HepG2 (cell line): ENCODE measurements at regions not wholly inside any gene's neighbourhood (a gene's known extent, or its start where the extent isn't known, plus 50 kb on each side); places are given as distances from the start of the nearest gene placed in this dataset.

Source experiments
- ATAC-seq: fragments of 200-7000 bp; cut with Tn5 transposase; 3 replicates; pipeline ENCODE4 v1.9.1; 2020; ENCODE audit warnings: mild to moderate bottlenecking, moderate library complexity
- BruUV-seq: library from RNA; stranded (reverse); fragments of 400-500 nt; replicated peaks from 2 replicates; lab custom pipeline; 2021; lab: Mats Ljungman, UMichigan
- CTCF ChIA-PET: fragments of 300-600 bp; formaldehyde crosslinking; extraction: SDS; loops from one replicate; lab custom pipeline; 2021; ENCODE audit warnings: low total read pairs, inconsistent platforms, low intra/inter-chr PET ratio; lab: Yijun Ruan, JAX
- POLR2A ChIA-PET: fragments of 350-600 bp; sonication (Branson Sonifier 250); formaldehyde crosslinking; loops from one replicate; lab custom pipeline; 2020; ENCODE audit warnings: antibody characterized with exemption, inconsistent platforms; lab: Yijun Ruan, JAX
- DNase-seq: peaks from one replicate; pipeline ENCODE4 v3.0.0-alpha.2; 2015; ENCODE audit warnings: low spot score
- FAIRE-seq: peaks from 3 replicates; lab custom pipeline; 2011; peaks lifted over from hg19 to GRCh38; lab: Jason Lieb, UNC
- H2AFZ ChIP-seq: one replicate; pipeline ENCODE4 v1.6.1; 2011; ENCODE audit warnings: low read length, inconsistent platforms
- H3K27ac ChIP-seq: fragments of 300-600 bp; 3 replicates; pipeline ENCODE4 v1.8.0; 2011; ENCODE audit warnings: mixed run types, mild to moderate bottlenecking, mixed read lengths, low read length, inconsistent platforms; ENCODE audit not compliant: insufficient read depth; ENCODE audit errors: extremely low read length
- H3K27me3 ChIP-seq, 2 experiments: fragments of 200-600 bp in 1 of 2; 2 replicates in 1 of 2; 3 replicates in 1 of 2; pipeline versions ENCODE4 v1.6.0 to v1.8.0; 2011; ENCODE audit warnings: low read length in 2 of 2, mild to moderate bottlenecking in 2 of 2, moderate library complexity in 2 of 2, inconsistent platforms in 1 of 2; ENCODE audit not compliant: insufficient read depth in 2 of 2, control insufficient read depth in 1 of 2
- H3K36me3 ChIP-seq, 2 experiments: fragments of 200-600 bp in 1 of 2; replicated peaks in 1 of 2; 2 replicates in 1 of 2; 3 replicates in 1 of 2; pipeline versions ENCODE4 v1.5.1 to v1.8.0; 2011; ENCODE audit warnings: low read length in 2 of 2, inconsistent platforms in 1 of 2; ENCODE audit not compliant: insufficient read depth in 2 of 2, control insufficient read depth in 1 of 2
- H3K4me1 ChIP-seq: 2 replicates; pipeline ENCODE4 v1.5.1; 2012; ENCODE audit warnings: low read length, inconsistent platforms; ENCODE audit not compliant: insufficient read depth
- H3K4me2 ChIP-seq: 2 replicates; pipeline ENCODE4 v1.6.0; 2011; ENCODE audit warnings: low read depth, low read length, inconsistent platforms
- H3K4me3 ChIP-seq, 3 experiments: fragments of 200-600 bp in 1 of 3; sonication (generic), shearing (Covaris generic) in 1 of 3; replicated peaks in 1 of 3; 2 replicates each; pipeline ENCODE4 v1.5.1; 2011 to 2016; ENCODE audit warnings: low read length in 3 of 3, inconsistent platforms in 2 of 3, low read depth in 2 of 3, mild to moderate bottlenecking in 2 of 3, control low read depth in 1 of 3, mixed read lengths in 1 of 3; ENCODE audit not compliant: insufficient read depth in 1 of 3
- H3K79me2 ChIP-seq: one replicate; pipeline ENCODE4 v1.6.1; 2011; ENCODE audit warnings: low read length, inconsistent platforms; ENCODE audit not compliant: insufficient read depth
- H3K9ac ChIP-seq: 2 replicates; pipeline ENCODE4 v1.6.0; 2011; ENCODE audit warnings: mild to moderate bottlenecking, low read depth, low read length, inconsistent platforms; ENCODE audit not compliant: insufficient read depth
- H3K9me3 ChIP-seq: 2 replicates; pipeline ENCODE4 v1.5.1; 2012; ENCODE audit warnings: mild to moderate bottlenecking, low read length
- H4K20me1 ChIP-seq: 2 replicates; pipeline ENCODE4 v1.6.0; 2011; ENCODE audit warnings: inconsistent platforms, mild to moderate bottlenecking, low read length, moderate library complexity; ENCODE audit not compliant: insufficient read depth
- AGO2 ChIP-seq: fragments of 200-400 bp; formaldehyde crosslinking; optimal IDR thresholded peaks from 2 replicates; pipeline ENCODE3; 2017; ENCODE audit warnings: mild to moderate bottlenecking, low read depth, low read length, moderate library complexity
- ARID3A ChIP-seq: IDR thresholded peaks from 2 replicates; pipeline ENCODE4 v1.6.1; 2012; ENCODE audit warnings: low read depth, low read length, improper control_type of control experiment
- CC2D1A ChIP-seq: sonication (generic); formaldehyde crosslinking; IDR thresholded peaks from 2 replicates; pipeline ENCODE4 v1.8.1; 2023; ENCODE audit warnings: mild to moderate bottlenecking, missing genetic modification reagents
- CCAR2 ChIP-seq: fragments of 200-400 bp; formaldehyde crosslinking; optimal IDR thresholded peaks from 2 replicates; pipeline ENCODE3; 2018; ENCODE audit warnings: low read depth, mild to moderate bottlenecking, low read length, moderate library complexity
- CENPX ChIP-seq: sonication (generic); formaldehyde crosslinking; IDR thresholded peaks from 2 replicates; pipeline ENCODE4 v1.9.0; 2021; ENCODE audit warnings: mild to moderate bottlenecking, missing genetic modification reagents, moderate library complexity
- FIP1L1 ChIP-seq: fragments of 200-400 bp; formaldehyde crosslinking; IDR thresholded peaks from 2 replicates; pipeline ENCODE4 v1.6.1; 2018; ENCODE audit warnings: low read depth, mild to moderate bottlenecking, low read length, moderate library complexity, borderline replicate concordance; ENCODE audit not compliant: insufficient read depth
- GABPB1 ChIP-seq: IDR thresholded peaks from 2 replicates; pipeline ENCODE4 v1.6.1; 2016; ENCODE audit warnings: mild to moderate bottlenecking, missing genetic modification reagents, moderate library complexity, missing compliant biosample characterization
- HNRNPH1 ChIP-seq: fragments of 200-400 bp; formaldehyde crosslinking; optimal IDR thresholded peaks from 2 replicates; pipeline ENCODE3; 2017; ENCODE audit warnings: mild to moderate bottlenecking, low read depth, low read length
- NR2F6 ChIP-seq, 2 experiments: IDR thresholded peaks; 2 replicates each; pipeline ENCODE4 v1.6.1; 2016; ENCODE audit warnings: antibody characterized with exemption in 1 of 2, mild to moderate bottlenecking in 1 of 2
- POLR2A ChIP-seq, 2 experiments: IDR thresholded peaks; 2 replicates each; pipeline ENCODE4 v1.6.1; 2011; ENCODE audit warnings: low read depth in 2 of 2, low read length in 2 of 2, mild to moderate bottlenecking in 1 of 2, moderate library complexity in 1 of 2; ENCODE audit not compliant: insufficient read depth in 1 of 2
- TBX2 ChIP-seq: sonication (generic); formaldehyde crosslinking; IDR thresholded peaks from 2 replicates; pipeline ENCODE4 v1.5.0; 2020; ENCODE audit warnings: missing genetic modification reagents, mild to moderate bottlenecking, borderline replicate concordance
- ZC3H4 ChIP-seq: sonication (generic); formaldehyde crosslinking; IDR thresholded peaks from 2 replicates; pipeline ENCODE4 v1.4.0; 2020; ENCODE audit warnings: missing genetic modification reagents, borderline replicate concordance
- ZMYM2 ChIP-seq: sonication (generic); formaldehyde crosslinking; IDR thresholded peaks from 2 replicates; pipeline ENCODE4 v1.8.0; 2022; ENCODE audit warnings: mild to moderate bottlenecking, missing genetic modification reagents
- ZNF574 ChIP-seq: sonication (generic); formaldehyde crosslinking; IDR thresholded peaks from 2 replicates; pipeline ENCODE4 v1.4.0; 2020; ENCODE audit warnings: missing genetic modification reagents
- WGBS: methylation state at CpG from one replicate; pipeline ENCODE4 v1.1.6; 2017; ENCODE audit warnings: low lambda C conversion rate; 5-methylcytosine and 5-hydroxymethylcytosine counted together
- in situ Hi-C: cut with HindIII; loops from 2 replicates; pipeline ENCODE4 v1.10.0; 2017; ENCODE audit warnings: low pct_unique_long_range_greater_than_20kb; ENCODE audit not compliant: extremely low pct_ligation_motif_present
- intact Hi-C: fragments of 100-400 bp; cut with micrococcal nuclease; formaldehyde crosslinking; loops from one replicate; pipeline ENCODE4 v1.10.0; 2022; ENCODE audit not compliant: unreplicated experiment

GRCh38 chr7:81869670-81870069 lies 99.8 kb upstream of the HGF start (continued):
- TF ChIP-seq ARID3A = no peak
- TF ChIP-seq ZMYM2 = no peak
- no peak for TF ChIP-seq NR2F6 (IDR thresholded peaks at IDR 0.05)
- TF ChIP-seq NR2F6 (CRISPR knock-in tag; IDR thresholded peaks at IDR 0.05) = no peak
- no peak for TF ChIP-seq FIP1L1
- no peak for TF ChIP-seq CC2D1A

- Histone ChIP-seq H3K27me3 (peaks cover 0 to 1% of the 10 kb centered on the region in 2 experiments; a peak in 1 of 5 replicates), H3K27ac (no peak overlapping the region), H2AFZ (no peak overlapping the region), H3K9ac (no peak overlapping the region), H3K9me3 (no peaks in the 10 kb centered on the region), H3K4me3 (no peak overlapping the region), H4K20me1 (no peaks in the 10 kb centered on the region), H3K79me2 (no peaks in the 10 kb centered on the region), H3K36me3 (no peaks in the 10 kb centered on the region), H3K4me1 (no peaks in the 10 kb centered on the region), H3K4me2 (no peak overlapping the region)
- TF ChIP-seq ZC3H4 = no peak
- WGBS = 3% methylated on average over 1 of the region's 1 CpG
- DNase-seq = no peak
- in situ Hi-C loops = no loop called here
- no peak for ATAC-seq
- no TSS peak for BruUV-seq
- CTCF ChIA-PET = no interaction called here
- no peak for FAIRE-seq
- POLR2A ChIA-PET = no interaction called here
- intact Hi-C loops = no loop called here
Measured at GRCh38 chr7:81865754-81866153, 95.9 kb upstream of the HGF start.

DNA sequence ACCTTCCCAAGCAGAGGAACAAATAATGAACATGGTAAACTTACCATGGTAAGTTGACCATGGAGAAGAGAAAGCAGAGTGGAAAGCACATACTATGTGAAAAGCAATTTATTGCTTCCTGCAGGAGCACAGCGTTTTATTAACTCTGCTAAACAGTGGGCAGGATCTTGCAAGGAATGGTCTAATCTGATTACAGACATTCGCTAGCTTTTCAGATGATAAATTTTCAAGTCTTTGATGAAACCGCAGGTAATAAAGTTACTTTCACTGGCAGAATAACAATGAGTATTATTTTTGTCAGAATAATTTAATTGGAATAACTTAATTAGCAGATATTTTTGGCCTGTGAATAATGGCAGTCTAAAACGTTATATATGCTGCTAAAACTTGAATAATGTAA lies 89.6 kb upstream of the HGF start:
- FAIRE-seq (no peak), ATAC-seq (no peak), DNase-seq (no peak)
- no peaks in the 10 kb centered on the region for H3K27me3 ChIP-seq
- intact Hi-C loops (no loop called here), in situ Hi-C loops (no loop called here)
- no peak overlapping the region for H3K27ac ChIP-seq
- no peak overlapping the region for H3K4me3 ChIP-seq
- no peaks in the 10 kb centered on the region for H3K4me1 ChIP-seq
- no peak overlapping the region for H2AFZ ChIP-seq
- H3K36me3 ChIP-seq = no peaks in the 10 kb centered on the region
- no peak overlapping the region for H3K4me2 ChIP-seq
- POLR2A ChIA-PET = no interaction called here
- CTCF ChIA-PET = no interaction called here
- no peak overlapping the region for H3K9ac ChIP-seq
- 2% methylated on average over 4 of the region's 4 CpGs for WGBS
- no peaks in the 10 kb centered on the region for H4K20me1 ChIP-seq
- no TSS peak for BruUV-seq
- H3K79me2 ChIP-seq = no peaks in the 10 kb centered on the region
- no peaks in the 10 kb centered on the region for H3K9me3 ChIP-seq
- TF ChIP-seq AGO2 (no peak), CCAR2 (no peak), GABPB1 (CRISPR knock-in tag) (no peak), CENPX (CRISPR knock-in tag) (no peak), POLR2A (IDR thresholded peaks at IDR 0.05; ENCODE audit: insufficient read depth in 1 of 2, low read depth in 2 of 2, low read length in 2 of 2) (no peak), TBX2 (CRISPR knock-in tag) (no peak), ZNF574 (CRISPR knock-in tag) (no peak), HNRNPH1 (no peak)
